HEK293 (cell line): ENCODE measurements at regions not wholly inside any gene's neighbourhood (a gene's known extent, or its start where the extent isn't known, plus 50 kb on each side); places are given as distances from the start of the nearest gene placed in this dataset.
A peak's percentile ranks its signal among the peaks of the same experiment; 100 is the strongest.

Source experiments
- GLIS2 ChIP-seq: fragments of 450-650 bp; formaldehyde crosslinking; IDR thresholded peaks from 2 replicates; pipeline ENCODE4 v1.5.1; 2016; ENCODE audit warnings: missing biosample characterization, missing genetic modification characterization
- MZF1 ChIP-seq: fragments of 450-650 bp; formaldehyde crosslinking; IDR thresholded peaks from 2 replicates; pipeline ENCODE4 v1.5.1; 2017; ENCODE audit warnings: missing biosample characterization, missing genetic modification characterization, borderline replicate concordance
- SP3 ChIP-seq: fragments of 450-650 bp; formaldehyde crosslinking; IDR thresholded peaks from 2 replicates; pipeline ENCODE4 v1.5.1; 2016; ENCODE audit warnings: missing biosample characterization, missing genetic modification characterization
- SP7 ChIP-seq: fragments of 450-650 bp; formaldehyde crosslinking; IDR thresholded peaks from 2 replicates; pipeline ENCODE4 v1.5.1; 2016; ENCODE audit warnings: missing biosample characterization, missing genetic modification characterization
- TRIM28 ChIP-seq: IDR thresholded peaks from 2 replicates; pipeline ENCODE4 v1.6.1; 2011; ENCODE audit warnings: low read length, control low read depth, borderline replicate concordance
- WT1 ChIP-seq: fragments of 450-650 bp; formaldehyde crosslinking; IDR thresholded peaks from 2 replicates; pipeline ENCODE4 v1.5.1; 2016; ENCODE audit warnings: missing biosample characterization, missing genetic modification characterization
- ZBTB17 ChIP-seq: fragments of 450-650 bp; formaldehyde crosslinking; IDR thresholded peaks from 2 replicates; pipeline ENCODE4 v1.5.1; 2016; ENCODE audit warnings: missing biosample characterization, missing genetic modification characterization
- ZIC2 ChIP-seq: fragments of 450-650 bp; formaldehyde crosslinking; IDR thresholded peaks from 2 replicates; pipeline ENCODE4 v1.5.1; 2016; ENCODE audit warnings: missing biosample characterization, missing genetic modification characterization
- ZNF114 ChIP-seq: fragments of 450-650 bp; formaldehyde crosslinking; IDR thresholded peaks from 2 replicates; pipeline ENCODE4 v1.5.0; 2017; ENCODE audit warnings: missing biosample characterization, missing genetic modification characterization
- ZNF600 ChIP-seq: fragments of 450-650 bp; formaldehyde crosslinking; IDR thresholded peaks from 2 replicates; pipeline ENCODE4 v1.5.1; 2016; ENCODE audit warnings: missing biosample characterization, missing genetic modification characterization
- ZNF629 ChIP-seq: fragments of 450-650 bp; formaldehyde crosslinking; IDR thresholded peaks from 2 replicates; pipeline ENCODE4 v1.5.1; 2017; ENCODE audit warnings: missing biosample characterization, missing genetic modification characterization
- ZNF747 ChIP-seq: fragments of 450-650 bp; formaldehyde crosslinking; IDR thresholded peaks from 2 replicates; pipeline ENCODE4 v1.5.1; 2016; ENCODE audit warnings: missing biosample characterization, missing genetic modification characterization
- ZNF791 ChIP-seq: fragments of 450-650 bp; formaldehyde crosslinking; IDR thresholded peaks from 2 replicates; pipeline ENCODE4 v1.5.1; 2016; ENCODE audit warnings: missing biosample characterization, missing genetic modification characterization
- ZNF830 ChIP-seq: fragments of 450-650 bp; IDR thresholded peaks from 2 replicates; pipeline ENCODE4 v1.5.0; 2018; ENCODE audit warnings: missing biosample characterization, missing genetic modification characterization, low read depth, mild to moderate bottlenecking, moderate library complexity
- ZNF843 ChIP-seq: fragments of 450-650 bp; formaldehyde crosslinking; IDR thresholded peaks from 2 replicates; pipeline ENCODE4 v1.5.1; 2016; ENCODE audit warnings: missing biosample characterization, missing genetic modification characterization
- TF ChIP-seq, protein P1 (sequence below): fragments of 450-650 bp; formaldehyde crosslinking; IDR thresholded peaks from 2 replicates; pipeline ENCODE4 v1.5.1; 2017; ENCODE audit warnings: missing biosample characterization, mild to moderate bottlenecking, missing genetic modification characterization, moderate library complexity
- TF ChIP-seq, protein P2 (sequence below): fragments of 450-650 bp; formaldehyde crosslinking; IDR thresholded peaks from 2 replicates; pipeline ENCODE4 v1.5.1; 2017; ENCODE audit warnings: missing biosample characterization, missing genetic modification characterization
- TF ChIP-seq, protein P3 (sequence below): fragments of 450-650 bp; formaldehyde crosslinking; IDR thresholded peaks from 2 replicates; pipeline ENCODE4 v1.5.1; 2016; ENCODE audit warnings: missing biosample characterization, missing genetic modification characterization
- TF ChIP-seq, protein P4 (sequence below): fragments of 450-650 bp; formaldehyde crosslinking; IDR thresholded peaks from 2 replicates; pipeline ENCODE4 v1.5.1; 2016; ENCODE audit warnings: missing biosample characterization, missing genetic modification characterization, borderline replicate concordance
- TF ChIP-seq, protein P5 (sequence below): fragments of 450-650 bp; formaldehyde crosslinking; IDR thresholded peaks from 2 replicates; pipeline ENCODE4 v1.5.1; 2017; ENCODE audit warnings: missing biosample characterization, missing genetic modification characterization
- TF ChIP-seq, protein P6 (sequence below): fragments of 450-650 bp; formaldehyde crosslinking; IDR thresholded peaks from 2 replicates; pipeline ENCODE4 v1.5.1; 2016; ENCODE audit warnings: missing biosample characterization, missing genetic modification characterization
- TF ChIP-seq, protein P7 (sequence below): fragments of 450-650 bp; formaldehyde crosslinking; IDR thresholded peaks from 2 replicates; pipeline ENCODE4 v1.5.1; 2016; ENCODE audit warnings: missing biosample characterization, missing genetic modification characterization
- TF ChIP-seq, protein P8 (sequence below): fragments of 450-650 bp; formaldehyde crosslinking; IDR thresholded peaks from 2 replicates; pipeline ENCODE4 v1.5.1; 2016; ENCODE audit warnings: missing biosample characterization, missing genetic modification characterization
- TF ChIP-seq, protein P9 (sequence below): fragments of 450-650 bp; formaldehyde crosslinking; IDR thresholded peaks from 2 replicates; pipeline ENCODE4 v1.5.1; 2016; ENCODE audit warnings: missing biosample characterization, missing genetic modification characterization

DNA sequence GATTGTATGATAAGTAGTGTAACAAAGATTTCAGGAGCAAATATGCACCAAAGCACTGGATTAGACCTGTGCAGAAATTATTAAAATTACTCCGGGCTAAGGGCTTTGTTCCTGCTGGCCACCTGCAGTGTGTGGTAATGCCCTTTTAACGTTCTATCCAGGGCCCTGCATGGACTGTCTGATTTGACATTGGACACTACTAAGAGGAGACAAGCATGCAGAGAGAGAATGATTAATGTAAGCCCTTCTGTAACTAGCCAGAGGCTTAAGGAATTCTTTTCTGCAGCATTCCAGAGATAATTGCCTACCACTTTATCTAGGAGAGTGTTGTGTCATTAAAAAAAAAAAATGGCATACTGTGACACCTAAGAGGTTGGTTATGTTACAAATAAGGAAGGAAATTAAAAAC is 117.0 kb downstream of the PCDH7 start (continued):
- TF ChIP-seq, protein P1, sequence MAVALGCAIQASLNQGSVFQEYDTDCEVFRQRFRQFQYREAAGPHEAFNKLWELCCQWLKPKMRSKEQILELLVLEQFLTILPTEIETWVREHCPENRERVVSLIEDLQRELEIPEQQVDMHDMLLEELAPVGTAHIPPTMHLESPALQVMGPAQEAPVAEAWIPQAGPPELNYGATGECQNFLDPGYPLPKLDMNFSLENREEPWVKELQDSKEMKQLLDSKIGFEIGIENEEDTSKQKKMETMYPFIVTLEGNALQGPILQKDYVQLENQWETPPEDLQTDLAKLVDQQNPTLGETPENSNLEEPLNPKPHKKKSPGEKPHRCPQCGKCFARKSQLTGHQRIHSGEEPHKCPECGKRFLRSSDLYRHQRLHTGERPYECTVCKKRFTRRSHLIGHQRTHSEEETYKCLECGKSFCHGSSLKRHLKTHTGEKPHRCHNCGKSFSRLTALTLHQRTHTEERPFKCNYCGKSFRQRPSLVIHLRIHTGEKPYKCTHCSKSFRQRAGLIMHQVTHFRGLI: no peak
- TF ChIP-seq, protein P2, sequence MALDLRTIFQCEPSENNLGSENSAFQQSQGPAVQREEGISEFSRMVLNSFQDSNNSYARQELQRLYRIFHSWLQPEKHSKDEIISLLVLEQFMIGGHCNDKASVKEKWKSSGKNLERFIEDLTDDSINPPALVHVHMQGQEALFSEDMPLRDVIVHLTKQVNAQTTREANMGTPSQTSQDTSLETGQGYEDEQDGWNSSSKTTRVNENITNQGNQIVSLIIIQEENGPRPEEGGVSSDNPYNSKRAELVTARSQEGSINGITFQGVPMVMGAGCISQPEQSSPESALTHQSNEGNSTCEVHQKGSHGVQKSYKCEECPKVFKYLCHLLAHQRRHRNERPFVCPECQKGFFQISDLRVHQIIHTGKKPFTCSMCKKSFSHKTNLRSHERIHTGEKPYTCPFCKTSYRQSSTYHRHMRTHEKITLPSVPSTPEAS (tag by site-specific recombination): 0 out of 2 replicates have a peak, but pooled peaks have one; percentile 16
- TF ChIP-seq ZNF114 (no peak), TRIM28 (0 out of 2 replicates have a peak, but pooled peaks have one; percentile 61), ZNF830 (tag by site-specific recombination) (no peak), MZF1 (tag by site-specific recombination) (no peak), ZNF629 (peak; percentile 69), ZNF843 (tag by site-specific recombination) (peak; percentile 76), GLIS2 (tag by site-specific recombination) (no peak), ZIC2 (tag by site-specific recombination) (peak; percentile 62), ZNF747 (tag by site-specific recombination) (no peak), ZBTB17 (tag by site-specific recombination) (0 out of 2 replicates have a peak, but pooled peaks have one; percentile 33), ZNF791 (tag by site-specific recombination) (no peak), SP7 (peak; percentile 82), ZNF600 (tag by site-specific recombination) (no peak), SP3 (no peak), WT1 (tag by site-specific recombination) (peak; percentile 67)
- TF ChIP-seq, protein P3, sequence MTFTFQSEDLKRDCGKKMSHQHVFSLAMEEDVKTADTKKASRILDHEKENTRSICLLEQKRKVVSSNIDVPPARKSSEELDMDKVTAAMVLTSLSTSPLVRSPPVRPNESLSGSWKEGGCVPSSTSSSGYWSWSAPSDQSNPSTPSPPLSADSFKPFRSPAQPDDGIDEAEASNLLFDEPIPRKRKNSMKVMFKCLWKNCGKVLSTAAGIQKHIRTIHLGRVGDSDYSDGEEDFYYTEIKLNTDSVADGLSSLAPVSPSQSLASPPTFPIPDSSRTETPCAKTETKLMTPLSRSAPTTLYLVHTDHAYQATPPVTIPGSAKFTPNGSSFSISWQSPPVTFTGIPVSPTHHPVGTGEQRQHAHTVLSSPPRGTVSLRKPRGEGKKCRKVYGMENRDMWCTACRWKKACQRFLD (tag by site-specific recombination): no peak
- TF ChIP-seq, protein P4, sequence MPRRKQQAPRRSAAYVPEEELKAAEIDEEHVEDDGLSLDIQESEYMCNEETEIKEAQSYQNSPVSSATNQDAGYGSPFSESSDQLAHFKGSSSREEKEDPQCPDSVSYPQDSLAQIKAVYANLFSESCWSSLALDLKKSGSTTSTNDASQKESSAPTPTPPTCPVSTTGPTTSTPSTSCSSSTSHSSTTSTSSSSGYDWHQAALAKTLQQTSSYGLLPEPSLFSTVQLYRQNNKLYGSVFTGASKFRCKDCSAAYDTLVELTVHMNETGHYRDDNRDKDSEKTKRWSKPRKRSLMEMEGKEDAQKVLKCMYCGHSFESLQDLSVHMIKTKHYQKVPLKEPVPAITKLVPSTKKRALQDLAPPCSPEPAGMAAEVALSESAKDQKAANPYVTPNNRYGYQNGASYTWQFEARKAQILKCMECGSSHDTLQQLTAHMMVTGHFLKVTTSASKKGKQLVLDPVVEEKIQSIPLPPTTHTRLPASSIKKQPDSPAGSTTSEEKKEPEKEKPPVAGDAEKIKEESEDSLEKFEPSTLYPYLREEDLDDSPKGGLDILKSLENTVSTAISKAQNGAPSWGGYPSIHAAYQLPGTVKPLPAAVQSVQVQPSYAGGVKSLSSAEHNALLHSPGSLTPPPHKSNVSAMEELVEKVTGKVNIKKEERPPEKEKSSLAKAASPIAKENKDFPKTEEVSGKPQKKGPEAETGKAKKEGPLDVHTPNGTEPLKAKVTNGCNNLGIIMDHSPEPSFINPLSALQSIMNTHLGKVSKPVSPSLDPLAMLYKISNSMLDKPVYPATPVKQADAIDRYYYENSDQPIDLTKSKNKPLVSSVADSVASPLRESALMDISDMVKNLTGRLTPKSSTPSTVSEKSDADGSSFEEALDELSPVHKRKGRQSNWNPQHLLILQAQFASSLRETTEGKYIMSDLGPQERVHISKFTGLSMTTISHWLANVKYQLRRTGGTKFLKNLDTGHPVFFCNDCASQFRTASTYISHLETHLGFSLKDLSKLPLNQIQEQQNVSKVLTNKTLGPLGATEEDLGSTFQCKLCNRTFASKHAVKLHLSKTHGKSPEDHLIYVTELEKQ (tag by site-specific recombination): peak; percentile 67
- TF ChIP-seq, protein P5, sequence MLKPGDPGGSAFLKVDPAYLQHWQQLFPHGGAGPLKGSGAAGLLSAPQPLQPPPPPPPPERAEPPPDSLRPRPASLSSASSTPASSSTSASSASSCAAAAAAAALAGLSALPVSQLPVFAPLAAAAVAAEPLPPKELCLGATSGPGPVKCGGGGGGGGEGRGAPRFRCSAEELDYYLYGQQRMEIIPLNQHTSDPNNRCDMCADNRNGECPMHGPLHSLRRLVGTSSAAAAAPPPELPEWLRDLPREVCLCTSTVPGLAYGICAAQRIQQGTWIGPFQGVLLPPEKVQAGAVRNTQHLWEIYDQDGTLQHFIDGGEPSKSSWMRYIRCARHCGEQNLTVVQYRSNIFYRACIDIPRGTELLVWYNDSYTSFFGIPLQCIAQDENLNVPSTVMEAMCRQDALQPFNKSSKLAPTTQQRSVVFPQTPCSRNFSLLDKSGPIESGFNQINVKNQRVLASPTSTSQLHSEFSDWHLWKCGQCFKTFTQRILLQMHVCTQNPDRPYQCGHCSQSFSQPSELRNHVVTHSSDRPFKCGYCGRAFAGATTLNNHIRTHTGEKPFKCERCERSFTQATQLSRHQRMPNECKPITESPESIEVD (tag by site-specific recombination): peak; percentile 85
- TF ChIP-seq, protein P6, sequence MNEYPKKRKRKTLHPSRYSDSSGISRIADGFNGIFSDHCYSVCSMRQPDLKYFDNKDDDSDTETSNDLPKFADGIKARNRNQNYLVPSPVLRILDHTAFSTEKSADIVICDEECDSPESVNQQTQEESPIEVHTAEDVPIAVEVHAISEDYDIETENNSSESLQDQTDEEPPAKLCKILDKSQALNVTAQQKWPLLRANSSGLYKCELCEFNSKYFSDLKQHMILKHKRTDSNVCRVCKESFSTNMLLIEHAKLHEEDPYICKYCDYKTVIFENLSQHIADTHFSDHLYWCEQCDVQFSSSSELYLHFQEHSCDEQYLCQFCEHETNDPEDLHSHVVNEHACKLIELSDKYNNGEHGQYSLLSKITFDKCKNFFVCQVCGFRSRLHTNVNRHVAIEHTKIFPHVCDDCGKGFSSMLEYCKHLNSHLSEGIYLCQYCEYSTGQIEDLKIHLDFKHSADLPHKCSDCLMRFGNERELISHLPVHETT (tag by site-specific recombination): peak; percentile 47; the same call in 1 of the 2 replicates
- TF ChIP-seq, protein P7, sequence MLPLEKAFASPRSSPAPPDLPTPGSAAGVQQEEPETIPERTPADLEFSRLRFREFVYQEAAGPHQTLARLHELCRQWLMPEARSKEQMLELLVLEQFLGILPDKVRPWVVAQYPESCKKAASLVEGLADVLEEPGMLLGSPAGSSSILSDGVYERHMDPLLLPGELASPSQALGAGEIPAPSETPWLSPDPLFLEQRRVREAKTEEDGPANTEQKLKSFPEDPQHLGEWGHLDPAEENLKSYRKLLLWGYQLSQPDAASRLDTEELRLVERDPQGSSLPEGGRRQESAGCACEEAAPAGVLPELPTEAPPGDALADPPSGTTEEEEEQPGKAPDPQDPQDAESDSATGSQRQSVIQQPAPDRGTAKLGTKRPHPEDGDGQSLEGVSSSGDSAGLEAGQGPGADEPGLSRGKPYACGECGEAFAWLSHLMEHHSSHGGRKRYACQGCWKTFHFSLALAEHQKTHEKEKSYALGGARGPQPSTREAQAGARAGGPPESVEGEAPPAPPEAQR: no peak
- TF ChIP-seq, protein P8, sequence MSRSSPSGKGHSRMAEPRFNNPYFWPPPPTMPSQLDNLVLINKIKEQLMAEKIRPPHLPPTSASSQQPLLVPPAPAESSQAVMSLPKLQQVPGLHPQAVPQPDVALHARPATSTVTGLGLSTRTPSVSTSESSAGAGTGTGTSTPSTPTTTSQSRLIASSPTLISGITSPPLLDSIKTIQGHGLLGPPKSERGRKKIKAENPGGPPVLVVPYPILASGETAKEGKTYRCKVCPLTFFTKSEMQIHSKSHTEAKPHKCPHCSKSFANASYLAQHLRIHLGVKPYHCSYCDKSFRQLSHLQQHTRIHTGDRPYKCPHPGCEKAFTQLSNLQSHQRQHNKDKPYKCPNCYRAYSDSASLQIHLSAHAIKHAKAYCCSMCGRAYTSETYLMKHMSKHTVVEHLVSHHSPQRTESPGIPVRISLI (tag by site-specific recombination): peak; percentile 81
- TF ChIP-seq, protein P9, sequence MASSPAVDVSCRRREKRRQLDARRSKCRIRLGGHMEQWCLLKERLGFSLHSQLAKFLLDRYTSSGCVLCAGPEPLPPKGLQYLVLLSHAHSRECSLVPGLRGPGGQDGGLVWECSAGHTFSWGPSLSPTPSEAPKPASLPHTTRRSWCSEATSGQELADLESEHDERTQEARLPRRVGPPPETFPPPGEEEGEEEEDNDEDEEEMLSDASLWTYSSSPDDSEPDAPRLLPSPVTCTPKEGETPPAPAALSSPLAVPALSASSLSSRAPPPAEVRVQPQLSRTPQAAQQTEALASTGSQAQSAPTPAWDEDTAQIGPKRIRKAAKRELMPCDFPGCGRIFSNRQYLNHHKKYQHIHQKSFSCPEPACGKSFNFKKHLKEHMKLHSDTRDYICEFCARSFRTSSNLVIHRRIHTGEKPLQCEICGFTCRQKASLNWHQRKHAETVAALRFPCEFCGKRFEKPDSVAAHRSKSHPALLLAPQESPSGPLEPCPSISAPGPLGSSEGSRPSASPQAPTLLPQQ: peak; percentile 93
